ENCODE measurements at regions not wholly inside any gene's neighbourhood (a gene's known extent, or its start where the extent isn't known, plus 50 kb on each side); places are given as distances from the start of the nearest gene placed in this dataset.
A peak's percentile ranks its signal among the peaks of the same experiment; 100 is the strongest.

- Histone ChIP-seq H3K27me3 (no peaks in the 10 kb centered on the region), H3K4me3 (ENCODE audit: low read depth, low read length) (no peak overlapping the region), H3K36me3 (no peaks in the 10 kb centered on the region), H3K9me3 (no peaks in the 10 kb centered on the region), H3K4me1 (peaks cover 67% of the 10 kb centered on the region)
- TF ChIP-seq CTCF (IDR thresholded peaks at IDR 0.05; ENCODE audit: low read depth, low read length), result no peak
- DNase-seq, result no peak
Observed at GRCh38 chr7:54881816-54882520, 123.0 kb upstream of the SEC61G start.

- DNase-seq, result no peak
- Histone ChIP-seq H3K4me3 (ENCODE audit: low read depth, low read length) (no peak overlapping the region), H3K36me3 (no peaks in the 10 kb centered on the region), H3K4me1 (peaks cover 69% of the 10 kb centered on the region), H3K9me3 (no peaks in the 10 kb centered on the region), H3K27me3 (no peaks in the 10 kb centered on the region)
- TF ChIP-seq CTCF (IDR thresholded peaks at IDR 0.05; ENCODE audit: low read depth, low read length), result no peak
Observed at GRCh38 chr7:54882694-54883093, 123.7 kb upstream of the SEC61G start.

GRCh38 chr7:54883576-54883975, 124.6 kb upstream of the SEC61G start:
- Histone ChIP-seq H3K9me3 (no peaks in the 10 kb centered on the region), H3K4me1 (peaks cover 61% of the 10 kb centered on the region), H3K36me3 (no peaks in the 10 kb centered on the region), H3K4me3 (ENCODE audit: low read depth, low read length) (no peak overlapping the region), H3K27me3 (no peaks in the 10 kb centered on the region)
- DNase-seq, result no peak
- TF ChIP-seq CTCF (IDR thresholded peaks at IDR 0.05; ENCODE audit: low read depth, low read length), result no peak

- no peak for DNase-seq
- Histone ChIP-seq H3K9me3 (no peaks in the 10 kb centered on the region), H3K27me3 (no peaks in the 10 kb centered on the region), H3K4me1 (peaks cover 48% of the 10 kb centered on the region), H3K36me3 (no peaks in the 10 kb centered on the region), H3K4me3 (ENCODE audit: low read depth, low read length) (no peak overlapping the region)
- TF ChIP-seq CTCF (IDR thresholded peaks at IDR 0.05; ENCODE audit: low read depth, low read length), result no peak
Observed at GRCh38 chr7:54885285-54885684, 126.3 kb upstream of the SEC61G start.

GRCh38 chr7:54888067-54888733, 129.2 kb upstream of the SEC61G start:
- no peak for TF ChIP-seq CTCF (IDR thresholded peaks at IDR 0.05; ENCODE audit: low read depth, low read length)
- Histone ChIP-seq H3K4me1 (peaks cover 24% of the 10 kb centered on the region), H3K27me3 (no peaks in the 10 kb centered on the region), H3K9me3 (no peaks in the 10 kb centered on the region), H3K36me3 (no peaks in the 10 kb centered on the region), H3K4me3 (ENCODE audit: low read depth, low read length) (peak overlapping the region; percentile 55)
- DNase-seq, result peak; percentile 83

GRCh38 chr7:54888734-54889082, 129.7 kb upstream of the SEC61G start:
- no peaks in the 10 kb centered on the region for H3K36me3 ChIP-seq
- peaks cover 19% of the 10 kb centered on the region for H3K4me1 ChIP-seq
- H3K27me3 ChIP-seq, result no peaks in the 10 kb centered on the region
- peak overlapping the region; percentile 55 for H3K4me3 ChIP-seq (ENCODE audit: low read depth, low read length)
- DNase-seq, result no peak
- no peak for TF ChIP-seq CTCF (IDR thresholded peaks at IDR 0.05; ENCODE audit: low read depth, low read length)
- H3K9me3 ChIP-seq, result no peaks in the 10 kb centered on the region
